GM23338 (cell line): ENCODE measurements at regions not wholly inside any gene's neighbourhood (a gene's known extent, or its start where the extent isn't known, plus 50 kb on each side); places are given as distances from the start of the nearest gene placed in this dataset.
A peak's percentile ranks its signal among the peaks of the same experiment; 100 is the strongest.

Experiments used
- ATAC-seq: fragments of 200-7000 bp; cut with Tn5 transposase; 3 replicates; pipeline ENCODE4 v1.9.1; 2020
- DNase-seq: peaks from one replicate; pipeline ENCODE4 v3.0.0-alpha.2; 2015; ENCODE audit warnings: low spot score
- H2AFZ ChIP-seq: fragments of 200-600 bp; sonication (generic); 2 replicates; pipeline ENCODE4 v1.8.0; 2016; ENCODE audit warnings: antibody characterized with exemption, mild to moderate bottlenecking, moderate library complexity
- H3F3A ChIP-seq: fragments of 200-600 bp; sonication (generic); replicated peaks from 2 replicates; pipeline ENCODE4 v1.8.0; 2017; ENCODE audit warnings: antibody characterized with exemption, mixed run types, low read depth
- H3K27ac ChIP-seq: fragments of 200-600 bp; sonication (generic); 2 replicates; pipeline ENCODE4 v1.6.1; 2016; ENCODE audit warnings: low read depth
- H3K27me3 ChIP-seq: fragments of 200-600 bp; sonication (generic); 2 replicates; pipeline ENCODE4 v1.8.0; 2016; ENCODE audit warnings: mild to moderate bottlenecking, mixed run types, moderate library complexity; ENCODE audit not compliant: insufficient read depth
- H3K36me3 ChIP-seq: fragments of 200-600 bp; sonication (generic); 2 replicates; pipeline ENCODE4 v1.8.0; 2016; ENCODE audit warnings: mild to moderate bottlenecking; ENCODE audit not compliant: insufficient read depth
- H3K4me1 ChIP-seq: fragments of 200-600 bp; sonication (generic); 2 replicates; pipeline ENCODE4 v1.8.0; 2016; ENCODE audit warnings: mild to moderate bottlenecking, moderate library complexity; ENCODE audit not compliant: insufficient read depth
- H3K4me2 ChIP-seq: fragments of 200-600 bp; sonication (generic); 2 replicates; pipeline ENCODE4 v1.7.1; 2017; ENCODE audit warnings: mixed run types
- H3K4me3 ChIP-seq: fragments of 200-600 bp; sonication (generic); 2 replicates; pipeline ENCODE4 v1.6.1; 2016; ENCODE audit warnings: mixed run types
- H3K79me2 ChIP-seq: fragments of 200-600 bp; sonication (generic); replicated peaks from 2 replicates; pipeline ENCODE4 v1.8.0; 2017; ENCODE audit warnings: mild to moderate bottlenecking; ENCODE audit not compliant: insufficient read depth
- H3K9me2 ChIP-seq: fragments of 200-600 bp; sonication (generic); 2 replicates; pipeline ENCODE4 v1.8.0; 2017; ENCODE audit not compliant: insufficient read depth
- H4K20me1 ChIP-seq: fragments of 200-600 bp; sonication (generic); replicated peaks from 2 replicates; pipeline ENCODE4 v1.8.0; 2017; ENCODE audit warnings: mild to moderate bottlenecking; ENCODE audit not compliant: insufficient read depth
- H3K27ac Mint-ChIP-seq: 2 replicates; pipeline ENCODE4 v1.8.0; 2020; ENCODE audit warnings: inconsistent platforms, mild to moderate bottlenecking, moderate library complexity, mixed read lengths
- H3K27me3 Mint-ChIP-seq: 3 replicates; pipeline ENCODE4 v1.8.0; 2022; ENCODE audit warnings: low read depth, mild to moderate bottlenecking, moderate library complexity, mixed read lengths, inconsistent platforms; ENCODE audit not compliant: insufficient read depth, poor library complexity
- H3K36me3 Mint-ChIP-seq: 3 replicates; pipeline ENCODE4 v1.8.0; 2021; ENCODE audit warnings: low read depth, mild to moderate bottlenecking, inconsistent platforms, moderate library complexity, mixed read lengths
- H3K4me1 Mint-ChIP-seq: 3 replicates; pipeline ENCODE4 v1.8.0; 2020; ENCODE audit warnings: mild to moderate bottlenecking, inconsistent platforms, mixed read lengths
- H3K4me3 Mint-ChIP-seq: 3 replicates; pipeline ENCODE4 v1.8.0; 2021; ENCODE audit warnings: moderate library complexity, mild to moderate bottlenecking, inconsistent platforms, mixed read lengths
- H3K9me3 Mint-ChIP-seq: 3 replicates; pipeline ENCODE4 v1.8.0; 2020; ENCODE audit warnings: moderate library complexity, mild to moderate bottlenecking, inconsistent platforms, mixed read lengths
- EZH2 ChIP-seq: fragments of 200-600 bp; sonication (generic); IDR thresholded peaks from one replicate; pipeline ENCODE4 v1.8.0; 2017; ENCODE audit warnings: antibody characterized with exemption, mild to moderate bottlenecking, low read depth; ENCODE audit not compliant: unreplicated experiment
- JUNB ChIP-seq: IDR thresholded peaks from one replicate; pipeline ENCODE4 v1.6.1; 2016; ENCODE audit warnings: antibody characterized with exemption; ENCODE audit not compliant: unreplicated experiment
- NANOG ChIP-seq: IDR thresholded peaks from 2 replicates; pipeline ENCODE4 v1.6.1; 2016; ENCODE audit warnings: antibody characterized with exemption, borderline replicate concordance
- POLR2AphosphoS5 ChIP-seq: IDR thresholded peaks from 2 replicates; pipeline ENCODE4 v1.6.1; 2016; ENCODE audit warnings: antibody characterized with exemption, low read depth
- STAT1 ChIP-seq: IDR thresholded peaks from one replicate; pipeline ENCODE4 v1.6.1; 2016; ENCODE audit warnings: antibody characterized with exemption; ENCODE audit not compliant: unreplicated experiment
- ZNF114 ChIP-seq: fragments of 250-450 bp; sonication (Bioruptor Pico); IDR thresholded peaks from 2 replicates; pipeline ENCODE4 v1.5.0; 2020; ENCODE audit warnings: mild to moderate bottlenecking, moderate library complexity
- ZNF331 ChIP-seq: fragments of 250-450 bp; sonication (Bioruptor Pico); IDR thresholded peaks from 2 replicates; pipeline ENCODE4 v1.5.0; 2020; ENCODE audit warnings: low read depth, mild to moderate bottlenecking, moderate library complexity
- TF ChIP-seq, protein P1 (sequence below), 2 experiments: fragments of 200-600 bp in 1 of 2; sonication (generic) in 1 of 2; conservative IDR thresholded peaks; 2 replicates each; pipeline versions ENCODE4 v1.5.1 to v1.6.1; 2016 to 2017; ENCODE audit warnings: antibody characterized with exemption in 2 of 2, low read depth in 2 of 2, mild to moderate bottlenecking in 2 of 2, moderate library complexity in 1 of 2
- TF ChIP-seq, protein P2 (sequence below): IDR thresholded peaks from one replicate; pipeline ENCODE4 v1.6.1; 2018; ENCODE audit warnings: antibody characterized with exemption; ENCODE audit not compliant: unreplicated experiment
- TF ChIP-seq, protein P3 (sequence below): fragments of 250-450 bp; sonication (Bioruptor Pico); IDR thresholded peaks from 2 replicates; pipeline ENCODE4 v1.5.0; 2020; ENCODE audit warnings: mild to moderate bottlenecking, moderate library complexity
- TF ChIP-seq, protein P4 (sequence below): IDR thresholded peaks from 2 replicates; pipeline ENCODE4 v1.6.1; 2016; ENCODE audit warnings: antibody characterized with exemption

DNA sequence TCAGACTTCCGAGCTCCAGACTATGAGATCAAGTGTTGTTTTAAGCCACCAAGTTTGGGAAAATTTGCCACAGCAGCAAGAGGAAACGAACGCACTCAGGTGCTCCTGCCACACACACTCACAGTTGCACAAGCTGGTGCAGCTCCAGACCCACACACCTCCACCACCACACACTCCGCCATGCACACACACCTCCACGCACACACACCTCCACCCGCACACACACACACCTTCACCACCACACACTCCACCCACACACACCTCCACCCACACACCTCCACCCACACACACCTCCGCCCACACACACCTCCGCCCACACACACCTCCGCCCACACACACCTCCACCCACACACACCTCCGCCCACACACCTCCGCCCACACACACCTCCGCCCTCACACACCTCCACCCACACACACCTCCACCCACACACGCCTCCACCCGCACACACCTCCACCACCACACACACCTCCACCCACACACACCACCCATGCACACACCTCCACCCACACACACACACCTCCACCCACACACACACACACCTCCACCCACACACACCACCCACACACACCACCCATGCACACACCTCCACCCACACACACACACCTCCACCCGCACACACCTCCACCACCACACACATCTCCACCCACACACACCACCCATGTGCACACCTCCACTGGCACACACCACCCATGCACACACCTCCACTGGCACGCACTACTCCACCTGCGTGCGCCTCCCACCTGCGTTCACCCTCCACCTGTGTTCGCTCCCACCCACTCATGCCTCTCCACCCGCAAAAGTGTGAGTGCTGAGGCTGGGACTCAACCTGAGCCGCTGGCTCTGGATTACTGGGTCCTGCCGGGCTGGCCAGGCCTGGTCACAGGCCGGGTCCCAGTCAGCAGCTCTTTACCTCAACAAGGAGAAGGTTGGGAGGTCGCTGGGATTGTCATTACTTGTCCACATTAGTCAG, 175.6 kb downstream of the BMP7 start (continued):
- no peak for TF ChIP-seq STAT1
- TF ChIP-seq EZH2 = no peak
- TF ChIP-seq, protein P1, sequence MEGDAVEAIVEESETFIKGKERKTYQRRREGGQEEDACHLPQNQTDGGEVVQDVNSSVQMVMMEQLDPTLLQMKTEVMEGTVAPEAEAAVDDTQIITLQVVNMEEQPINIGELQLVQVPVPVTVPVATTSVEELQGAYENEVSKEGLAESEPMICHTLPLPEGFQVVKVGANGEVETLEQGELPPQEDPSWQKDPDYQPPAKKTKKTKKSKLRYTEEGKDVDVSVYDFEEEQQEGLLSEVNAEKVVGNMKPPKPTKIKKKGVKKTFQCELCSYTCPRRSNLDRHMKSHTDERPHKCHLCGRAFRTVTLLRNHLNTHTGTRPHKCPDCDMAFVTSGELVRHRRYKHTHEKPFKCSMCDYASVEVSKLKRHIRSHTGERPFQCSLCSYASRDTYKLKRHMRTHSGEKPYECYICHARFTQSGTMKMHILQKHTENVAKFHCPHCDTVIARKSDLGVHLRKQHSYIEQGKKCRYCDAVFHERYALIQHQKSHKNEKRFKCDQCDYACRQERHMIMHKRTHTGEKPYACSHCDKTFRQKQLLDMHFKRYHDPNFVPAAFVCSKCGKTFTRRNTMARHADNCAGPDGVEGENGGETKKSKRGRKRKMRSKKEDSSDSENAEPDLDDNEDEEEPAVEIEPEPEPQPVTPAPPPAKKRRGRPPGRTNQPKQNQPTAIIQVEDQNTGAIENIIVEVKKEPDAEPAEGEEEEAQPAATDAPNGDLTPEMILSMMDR (conservative IDR thresholded peaks at IDR 0.05; ENCODE audit: low read depth in 2 of 2) = no peak
- no peak for TF ChIP-seq NANOG
- TF ChIP-seq, protein P2, sequence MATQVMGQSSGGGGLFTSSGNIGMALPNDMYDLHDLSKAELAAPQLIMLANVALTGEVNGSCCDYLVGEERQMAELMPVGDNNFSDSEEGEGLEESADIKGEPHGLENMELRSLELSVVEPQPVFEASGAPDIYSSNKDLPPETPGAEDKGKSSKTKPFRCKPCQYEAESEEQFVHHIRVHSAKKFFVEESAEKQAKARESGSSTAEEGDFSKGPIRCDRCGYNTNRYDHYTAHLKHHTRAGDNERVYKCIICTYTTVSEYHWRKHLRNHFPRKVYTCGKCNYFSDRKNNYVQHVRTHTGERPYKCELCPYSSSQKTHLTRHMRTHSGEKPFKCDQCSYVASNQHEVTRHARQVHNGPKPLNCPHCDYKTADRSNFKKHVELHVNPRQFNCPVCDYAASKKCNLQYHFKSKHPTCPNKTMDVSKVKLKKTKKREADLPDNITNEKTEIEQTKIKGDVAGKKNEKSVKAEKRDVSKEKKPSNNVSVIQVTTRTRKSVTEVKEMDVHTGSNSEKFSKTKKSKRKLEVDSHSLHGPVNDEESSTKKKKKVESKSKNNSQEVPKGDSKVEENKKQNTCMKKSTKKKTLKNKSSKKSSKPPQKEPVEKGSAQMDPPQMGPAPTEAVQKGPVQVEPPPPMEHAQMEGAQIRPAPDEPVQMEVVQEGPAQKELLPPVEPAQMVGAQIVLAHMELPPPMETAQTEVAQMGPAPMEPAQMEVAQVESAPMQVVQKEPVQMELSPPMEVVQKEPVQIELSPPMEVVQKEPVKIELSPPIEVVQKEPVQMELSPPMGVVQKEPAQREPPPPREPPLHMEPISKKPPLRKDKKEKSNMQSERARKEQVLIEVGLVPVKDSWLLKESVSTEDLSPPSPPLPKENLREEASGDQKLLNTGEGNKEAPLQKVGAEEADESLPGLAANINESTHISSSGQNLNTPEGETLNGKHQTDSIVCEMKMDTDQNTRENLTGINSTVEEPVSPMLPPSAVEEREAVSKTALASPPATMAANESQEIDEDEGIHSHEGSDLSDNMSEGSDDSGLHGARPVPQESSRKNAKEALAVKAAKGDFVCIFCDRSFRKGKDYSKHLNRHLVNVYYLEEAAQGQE = no peak

DNA sequence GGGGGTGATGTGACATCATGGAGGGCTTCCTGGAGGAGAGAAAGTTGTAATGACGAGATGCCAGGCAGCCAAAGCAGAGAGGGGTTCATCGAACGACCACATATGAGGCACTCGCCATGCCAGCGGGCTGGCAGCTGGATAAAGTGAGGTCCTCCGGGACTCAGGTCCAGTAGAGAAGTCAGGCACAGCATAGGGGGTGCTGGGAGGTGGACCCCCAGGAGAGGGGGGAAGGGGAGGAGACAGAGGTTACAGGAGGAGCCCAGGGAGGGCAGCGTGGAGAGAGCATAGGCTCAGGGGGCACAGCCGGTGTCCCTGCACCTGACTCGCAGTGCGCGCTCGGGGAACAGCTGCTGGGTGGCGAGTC, 174.7 kb downstream of the BMP7 start:
- no peak for ATAC-seq
- no peak overlapping the region for H3K27ac ChIP-seq
- H3K36me3 ChIP-seq = no peaks in the 10 kb centered on the region
- H3K9me2 ChIP-seq = no peaks in the 10 kb centered on the region
- no peaks in the 10 kb centered on the region for H3F3A ChIP-seq
- Mint-ChIP-seq H3K27me3 (peaks cover 20% of the 10 kb centered on the region), H3K4me3 (peak overlapping the region; percentile 57; the same call in 2 of the 3 replicates), H3K27ac (no peak overlapping the region), H3K36me3 (no peaks in the 10 kb centered on the region), H3K9me3 (no peaks in the 10 kb centered on the region; the same call in 2 of the 3 replicates), H3K4me1 (peaks cover 8% of the 10 kb centered on the region; the same call in 2 of the 3 replicates)
- no peaks in the 10 kb centered on the region for H3K79me2 ChIP-seq
- no peaks in the 10 kb centered on the region for H3K4me1 ChIP-seq
- peak overlapping the region; percentile 78 for H2AFZ ChIP-seq
- no peak for DNase-seq
- H3K4me3 ChIP-seq = peak overlapping the region; percentile 44; the same call in 1 of the 2 replicates
- peak overlapping the region; percentile 72; the same call in 1 of the 2 replicates for H3K4me2 ChIP-seq
- H3K27me3 ChIP-seq = peaks cover 8% of the 10 kb centered on the region; the same call in 1 of the 2 replicates
- no peaks in the 10 kb centered on the region for H4K20me1 ChIP-seq
- TF ChIP-seq POLR2AphosphoS5 (no peak), ZNF331 (CRISPR knock-in tag) (no peak), ZNF114 (no peak), NANOG (no peak), JUNB (no peak), EZH2 (no peak)
- TF ChIP-seq, protein P3, sequence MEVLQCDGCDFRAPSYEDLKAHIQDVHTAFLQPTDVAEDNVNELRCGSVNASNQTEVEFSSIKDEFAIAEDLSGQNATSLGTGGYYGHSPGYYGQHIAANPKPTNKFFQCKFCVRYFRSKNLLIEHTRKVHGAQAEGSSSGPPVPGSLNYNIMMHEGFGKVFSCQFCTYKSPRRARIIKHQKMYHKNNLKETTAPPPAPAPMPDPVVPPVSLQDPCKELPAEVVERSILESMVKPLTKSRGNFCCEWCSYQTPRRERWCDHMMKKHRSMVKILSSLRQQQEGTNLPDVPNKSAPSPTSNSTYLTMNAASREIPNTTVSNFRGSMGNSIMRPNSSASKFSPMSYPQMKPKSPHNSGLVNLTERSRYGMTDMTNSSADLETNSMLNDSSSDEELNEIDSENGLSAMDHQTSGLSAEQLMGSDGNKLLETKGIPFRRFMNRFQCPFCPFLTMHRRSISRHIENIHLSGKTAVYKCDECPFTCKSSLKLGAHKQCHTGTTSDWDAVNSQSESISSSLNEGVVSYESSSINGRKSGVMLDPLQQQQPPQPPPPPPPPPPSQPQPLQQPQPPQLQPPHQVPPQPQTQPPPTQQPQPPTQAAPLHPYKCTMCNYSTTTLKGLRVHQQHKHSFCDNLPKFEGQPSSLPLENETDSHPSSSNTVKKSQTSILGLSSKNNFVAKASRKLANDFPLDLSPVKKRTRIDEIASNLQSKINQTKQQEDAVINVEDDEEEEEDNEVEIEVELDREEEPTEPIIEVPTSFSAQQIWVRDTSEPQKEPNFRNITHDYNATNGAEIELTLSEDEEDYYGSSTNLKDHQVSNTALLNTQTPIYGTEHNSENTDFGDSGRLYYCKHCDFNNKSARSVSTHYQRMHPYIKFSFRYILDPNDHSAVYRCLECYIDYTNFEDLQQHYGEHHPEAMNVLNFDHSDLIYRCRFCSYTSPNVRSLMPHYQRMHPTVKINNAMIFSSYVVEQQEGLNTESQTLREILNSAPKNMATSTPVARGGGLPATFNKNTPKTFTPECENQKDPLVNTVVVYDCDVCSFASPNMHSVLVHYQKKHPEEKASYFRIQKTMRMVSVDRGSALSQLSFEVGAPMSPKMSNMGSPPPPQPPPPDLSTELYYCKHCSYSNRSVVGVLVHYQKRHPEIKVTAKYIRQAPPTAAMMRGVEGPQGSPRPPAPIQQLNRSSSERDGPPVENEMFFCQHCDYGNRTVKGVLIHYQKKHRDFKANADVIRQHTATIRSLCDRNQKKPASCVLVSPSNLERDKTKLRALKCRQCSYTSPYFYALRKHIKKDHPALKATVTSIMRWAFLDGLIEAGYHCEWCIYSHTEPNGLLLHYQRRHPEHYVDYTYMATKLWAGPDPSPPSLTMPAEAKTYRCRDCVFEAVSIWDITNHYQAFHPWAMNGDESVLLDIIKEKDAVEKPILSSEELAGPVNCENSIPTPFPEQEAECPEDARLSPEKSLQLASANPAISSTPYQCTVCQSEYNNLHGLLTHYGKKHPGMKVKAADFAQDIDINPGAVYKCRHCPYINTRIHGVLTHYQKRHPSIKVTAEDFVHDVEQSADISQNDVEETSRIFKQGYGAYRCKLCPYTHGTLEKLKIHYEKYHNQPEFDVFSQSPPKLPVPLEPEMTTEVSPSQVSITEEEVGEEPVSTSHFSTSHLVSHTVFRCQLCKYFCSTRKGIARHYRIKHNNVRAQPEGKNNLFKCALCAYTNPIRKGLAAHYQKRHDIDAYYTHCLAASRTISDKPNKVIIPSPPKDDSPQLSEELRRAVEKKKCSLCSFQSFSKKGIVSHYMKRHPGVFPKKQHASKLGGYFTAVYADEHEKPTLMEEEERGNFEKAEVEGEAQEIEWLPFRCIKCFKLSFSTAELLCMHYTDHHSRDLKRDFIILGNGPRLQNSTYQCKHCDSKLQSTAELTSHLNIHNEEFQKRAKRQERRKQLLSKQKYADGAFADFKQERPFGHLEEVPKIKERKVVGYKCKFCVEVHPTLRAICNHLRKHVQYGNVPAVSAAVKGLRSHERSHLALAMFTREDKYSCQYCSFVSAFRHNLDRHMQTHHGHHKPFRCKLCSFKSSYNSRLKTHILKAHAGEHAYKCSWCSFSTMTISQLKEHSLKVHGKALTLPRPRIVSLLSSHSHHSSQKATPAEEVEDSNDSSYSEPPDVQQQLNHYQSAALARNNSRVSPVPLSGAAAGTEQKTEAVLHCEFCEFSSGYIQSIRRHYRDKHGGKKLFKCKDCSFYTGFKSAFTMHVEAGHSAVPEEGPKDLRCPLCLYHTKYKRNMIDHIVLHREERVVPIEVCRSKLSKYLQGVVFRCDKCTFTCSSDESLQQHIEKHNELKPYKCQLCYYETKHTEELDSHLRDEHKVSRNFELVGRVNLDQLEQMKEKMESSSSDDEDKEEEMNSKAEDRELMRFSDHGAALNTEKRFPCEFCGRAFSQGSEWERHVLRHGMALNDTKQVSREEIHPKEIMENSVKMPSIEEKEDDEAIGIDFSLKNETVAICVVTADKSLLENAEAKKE (CRISPR knock-in tag) = no peak
- TF ChIP-seq, protein P4, sequence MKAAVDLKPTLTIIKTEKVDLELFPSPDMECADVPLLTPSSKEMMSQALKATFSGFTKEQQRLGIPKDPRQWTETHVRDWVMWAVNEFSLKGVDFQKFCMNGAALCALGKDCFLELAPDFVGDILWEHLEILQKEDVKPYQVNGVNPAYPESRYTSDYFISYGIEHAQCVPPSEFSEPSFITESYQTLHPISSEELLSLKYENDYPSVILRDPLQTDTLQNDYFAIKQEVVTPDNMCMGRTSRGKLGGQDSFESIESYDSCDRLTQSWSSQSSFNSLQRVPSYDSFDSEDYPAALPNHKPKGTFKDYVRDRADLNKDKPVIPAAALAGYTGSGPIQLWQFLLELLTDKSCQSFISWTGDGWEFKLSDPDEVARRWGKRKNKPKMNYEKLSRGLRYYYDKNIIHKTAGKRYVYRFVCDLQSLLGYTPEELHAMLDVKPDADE = no peak
